Stimulated activated naive B cell treated with anti-CD40 and anti-IgM and Interleukin-4, amounts not matched to agents 10 μg/mL and 1 μg/mL and 100 μg/mL, for 72 hours (primary cell): ENCODE measurements at regions not wholly inside any gene's neighbourhood (a gene's known extent, or its start where the extent isn't known, plus 50 kb on each side); places are given as distances from the start of the nearest gene placed in this dataset.

Experiments
- ATAC-seq, 2 donors: fragments of 150-1000 bp; cut with Tn5 transposase; replicated peaks; 2 replicates each; pipeline ENCODE4 v1.10.0; 2021; ENCODE audit warnings: moderate library complexity in 1 of 2
- DNase-seq: peaks from one replicate; pipeline ENCODE4 v3.0.0; 2021
- H3K27ac Mint-ChIP-seq: one replicate; pipeline ENCODE4 v1.8.0; 2022; ENCODE audit warnings: mild to moderate bottlenecking, mixed read lengths
- H3K27me3 Mint-ChIP-seq, 2 donors: one replicate each; pipeline ENCODE4 v1.8.0; 2022; ENCODE audit warnings: mixed read lengths in 2 of 2
- H3K36me3 Mint-ChIP-seq, 2 donors: one replicate each; pipeline ENCODE4 v1.8.0; 2022; ENCODE audit warnings: mixed read lengths in 2 of 2, mild to moderate bottlenecking in 1 of 2
- H3K4me1 Mint-ChIP-seq, 2 donors: one replicate each; pipeline ENCODE4 v1.8.0; 2022; ENCODE audit warnings: mixed read lengths in 2 of 2, mild to moderate bottlenecking in 1 of 2
- H3K4me3 Mint-ChIP-seq, 2 donors: one replicate each; pipeline ENCODE4 v1.8.0; 2022; ENCODE audit warnings: mild to moderate bottlenecking in 2 of 2, mixed read lengths in 2 of 2, moderate library complexity in 1 of 2
- H3K9me3 Mint-ChIP-seq, 2 donors: one replicate each; pipeline ENCODE4 v1.8.0; 2022; ENCODE audit warnings: mixed read lengths in 2 of 2, mild to moderate bottlenecking in 1 of 2

DNA sequence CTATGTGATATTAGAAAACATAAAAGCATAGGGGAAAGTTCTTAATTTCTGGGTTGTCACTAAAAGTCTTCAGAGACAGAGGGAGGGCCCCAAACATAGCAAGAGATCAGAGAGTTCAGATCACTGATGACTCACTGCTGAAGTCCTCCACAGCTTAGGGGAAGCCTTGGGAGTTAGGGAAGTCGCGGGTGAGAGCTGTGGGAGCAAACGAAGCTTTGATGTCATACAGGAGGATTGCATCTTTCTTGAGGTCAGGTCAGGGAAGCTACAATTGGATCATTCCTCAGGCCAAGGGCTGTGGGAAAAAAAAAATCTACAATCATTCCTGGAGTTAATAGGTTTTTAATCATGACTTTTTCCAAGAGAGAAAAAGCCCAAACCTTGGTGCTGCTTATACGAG is 96.2 kb downstream of the COPS8 start:
- Mint-ChIP-seq H3K4me1 (no peaks in the 10 kb centered on the region), H3K27me3 (peaks cover 22 to 35% of the 10 kb centered on the region in 2 donors), H3K9me3 (no peaks in the 10 kb centered on the region), H3K36me3 (no peaks in the 10 kb centered on the region), H3K4me3 (no peak overlapping the region), H3K27ac (no peak overlapping the region)
- ATAC-seq: no peak
- no peak for DNase-seq

DNA sequence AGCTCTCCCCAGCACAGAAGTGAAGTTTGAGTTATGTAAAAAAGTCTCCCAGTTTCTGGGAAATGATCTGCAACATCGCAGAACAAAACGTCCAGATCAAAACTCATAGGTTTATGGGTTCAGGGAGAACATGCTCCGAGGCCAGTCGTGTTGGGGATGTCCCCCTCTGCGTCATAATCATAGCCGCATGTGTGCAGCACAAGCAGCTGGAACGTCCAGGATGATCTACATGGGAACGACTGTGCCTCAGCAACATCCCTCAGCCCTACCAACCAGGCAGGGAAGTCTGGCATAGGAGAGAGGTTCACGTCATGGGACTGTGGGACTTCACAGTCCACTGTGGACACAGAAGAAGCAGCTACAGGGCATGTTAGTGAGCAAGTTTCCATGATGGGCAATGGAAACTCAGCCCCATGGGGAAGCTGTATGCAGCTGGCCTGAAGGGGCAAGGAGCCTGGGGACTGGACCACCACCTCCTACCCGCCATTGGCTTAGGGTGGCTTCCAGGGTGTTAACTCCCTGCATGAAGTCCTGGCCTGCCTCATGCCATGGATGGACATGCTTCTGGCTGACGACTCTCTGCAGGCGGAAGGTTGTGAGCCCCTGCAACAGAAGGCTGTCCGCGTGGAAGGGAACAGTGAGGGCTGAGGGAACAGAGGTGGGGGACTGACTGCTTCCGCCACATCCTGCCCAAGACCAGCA is 96.9 kb downstream of the COPS8 start:
- no peaks in the 10 kb centered on the region for H3K36me3 Mint-ChIP-seq
- H3K27ac Mint-ChIP-seq: no peak overlapping the region
- ATAC-seq: no peak
- no peak overlapping the region for H3K4me3 Mint-ChIP-seq
- no peaks in the 10 kb centered on the region for H3K4me1 Mint-ChIP-seq
- DNase-seq: no peak
- peaks cover 22 to 32% of the 10 kb centered on the region in 2 donors for H3K27me3 Mint-ChIP-seq
- no peaks in the 10 kb centered on the region for H3K9me3 Mint-ChIP-seq

DNA sequence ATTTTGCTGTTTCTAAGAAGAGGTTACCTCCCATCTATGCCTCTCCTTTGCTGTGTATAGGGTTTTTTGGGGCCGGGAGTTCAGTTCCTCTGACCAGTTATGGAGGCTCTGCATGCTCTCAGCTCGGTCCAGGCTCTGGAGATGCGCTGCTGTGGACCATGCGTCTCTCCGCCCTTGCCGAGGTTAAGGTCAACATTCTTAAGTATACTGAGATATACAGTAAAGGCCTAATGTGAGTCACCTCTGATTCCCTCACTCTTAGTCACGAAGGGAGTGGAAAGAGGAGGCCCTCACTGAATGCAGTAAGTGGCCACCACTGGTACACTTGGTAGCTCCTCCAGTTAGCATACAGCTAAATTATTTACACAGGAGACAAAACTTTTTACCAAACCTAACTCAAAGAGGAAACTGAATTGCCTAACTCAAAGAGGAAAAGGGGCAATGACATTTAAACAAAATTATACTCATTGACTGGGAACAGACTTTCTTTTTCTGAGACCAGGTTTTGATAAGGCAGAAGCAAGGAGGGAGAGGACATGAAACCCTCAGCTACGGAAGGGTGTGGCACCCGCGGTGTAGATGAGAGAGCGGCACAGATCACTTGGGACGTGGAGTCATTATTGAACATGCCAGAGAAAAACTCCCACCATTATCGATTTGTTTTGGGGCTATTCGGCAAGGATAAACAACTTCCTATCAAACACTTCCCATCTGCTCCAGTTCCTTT is 98.7 kb downstream of the COPS8 start:
- H3K4me1 Mint-ChIP-seq: no peaks in the 10 kb centered on the region
- ATAC-seq (no peak), DNase-seq (no peak)
- H3K27ac Mint-ChIP-seq: no peak overlapping the region
- H3K9me3 Mint-ChIP-seq: no peaks in the 10 kb centered on the region
- peaks cover 17 to 32% of the 10 kb centered on the region in 2 donors for H3K27me3 Mint-ChIP-seq
- H3K4me3 Mint-ChIP-seq: no peak overlapping the region
- no peaks in the 10 kb centered on the region for H3K36me3 Mint-ChIP-seq

DNA sequence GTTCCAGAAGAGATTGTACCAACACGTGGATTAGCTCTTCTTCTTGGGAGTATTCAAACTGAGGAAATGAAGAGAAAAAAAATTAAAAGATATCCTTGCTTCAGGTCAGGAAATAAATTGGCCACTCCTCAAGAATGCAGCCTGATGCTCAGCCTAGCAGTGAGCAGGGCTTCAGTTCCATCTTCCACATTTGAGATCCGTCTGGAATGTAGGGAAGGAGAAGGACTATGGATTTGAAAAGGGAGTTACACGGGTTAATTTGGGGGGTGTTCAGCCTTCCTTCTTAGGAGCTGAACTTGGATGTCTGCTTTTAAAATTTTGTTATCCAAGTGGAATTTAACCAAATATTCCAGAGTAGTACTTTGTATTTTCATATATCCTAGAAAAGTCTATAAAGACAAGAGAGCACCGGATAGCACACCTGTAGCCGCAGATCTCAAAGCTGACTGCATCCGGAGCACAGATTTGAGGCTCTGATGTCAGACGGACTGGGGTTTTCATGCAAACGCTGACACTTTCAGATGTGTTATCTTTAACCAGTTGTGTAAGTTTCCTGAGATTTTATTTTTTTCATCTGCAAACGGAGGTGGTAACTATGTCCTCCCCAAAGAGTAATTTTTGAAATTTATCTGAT is 99.3 kb downstream of the COPS8 start:
- DNase-seq: no peak
- no peaks in the 10 kb centered on the region for H3K36me3 Mint-ChIP-seq
- no peak overlapping the region for H3K27ac Mint-ChIP-seq
- H3K27me3 Mint-ChIP-seq: peaks cover 14 to 32% of the 10 kb centered on the region in 2 donors
- no peak for ATAC-seq
- H3K4me1 Mint-ChIP-seq: no peaks in the 10 kb centered on the region
- H3K9me3 Mint-ChIP-seq: no peaks in the 10 kb centered on the region
- H3K4me3 Mint-ChIP-seq: no peak overlapping the region

DNA sequence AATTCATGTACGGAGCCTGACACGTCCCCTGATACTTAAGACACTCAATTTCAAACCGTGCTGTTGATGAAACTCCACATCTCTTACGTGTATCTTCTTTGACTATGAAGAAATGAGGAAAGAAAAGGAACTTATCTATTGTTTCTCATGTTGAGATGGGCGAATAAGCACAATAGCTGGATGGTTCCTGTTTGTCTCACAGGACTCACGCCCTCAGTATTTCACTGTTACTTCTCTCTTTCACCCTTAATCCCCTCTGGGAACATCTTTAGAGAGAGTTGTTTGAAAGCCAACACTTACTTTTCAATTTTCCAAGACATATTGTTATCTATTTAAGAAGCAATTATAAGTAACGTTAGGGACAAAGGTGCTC is 99.8 kb downstream of the COPS8 start:
- Mint-ChIP-seq H3K27ac (no peak overlapping the region), H3K9me3 (no peaks in the 10 kb centered on the region), H3K36me3 (no peaks in the 10 kb centered on the region), H3K4me1 (no peaks in the 10 kb centered on the region), H3K27me3 (peaks cover 18 to 32% of the 10 kb centered on the region in 2 donors), H3K4me3 (no peak overlapping the region)
- ATAC-seq (no peak), DNase-seq (no peak)

DNA sequence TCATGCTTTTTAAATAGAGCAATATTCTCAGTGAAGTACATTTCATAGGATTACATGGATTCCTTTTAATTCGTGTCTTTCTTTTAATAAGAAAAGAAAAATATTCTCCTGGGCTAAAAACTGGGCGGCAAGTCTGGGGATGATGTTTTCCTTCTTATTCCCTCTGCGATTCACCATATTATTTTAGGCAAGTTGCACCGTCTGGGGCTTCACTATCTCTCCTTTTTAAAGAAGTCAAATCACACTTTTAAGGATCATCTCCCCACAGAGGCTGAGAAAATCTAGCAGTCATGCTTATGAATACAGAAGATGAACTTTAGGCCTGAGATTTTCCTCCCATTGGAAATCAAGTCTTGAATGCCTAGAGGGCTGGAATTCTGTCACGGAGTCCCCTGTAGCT is 104.1 kb downstream of the COPS8 start:
- Mint-ChIP-seq H3K9me3 (no peaks in the 10 kb centered on the region), H3K4me1 (no peaks in the 10 kb centered on the region), H3K27ac (no peak overlapping the region), H3K4me3 (no peak overlapping the region), H3K36me3 (no peaks in the 10 kb centered on the region), H3K27me3 (peaks cover 14 to 33% of the 10 kb centered on the region in 2 donors)
- ATAC-seq (no peak), DNase-seq (no peak)

DNA sequence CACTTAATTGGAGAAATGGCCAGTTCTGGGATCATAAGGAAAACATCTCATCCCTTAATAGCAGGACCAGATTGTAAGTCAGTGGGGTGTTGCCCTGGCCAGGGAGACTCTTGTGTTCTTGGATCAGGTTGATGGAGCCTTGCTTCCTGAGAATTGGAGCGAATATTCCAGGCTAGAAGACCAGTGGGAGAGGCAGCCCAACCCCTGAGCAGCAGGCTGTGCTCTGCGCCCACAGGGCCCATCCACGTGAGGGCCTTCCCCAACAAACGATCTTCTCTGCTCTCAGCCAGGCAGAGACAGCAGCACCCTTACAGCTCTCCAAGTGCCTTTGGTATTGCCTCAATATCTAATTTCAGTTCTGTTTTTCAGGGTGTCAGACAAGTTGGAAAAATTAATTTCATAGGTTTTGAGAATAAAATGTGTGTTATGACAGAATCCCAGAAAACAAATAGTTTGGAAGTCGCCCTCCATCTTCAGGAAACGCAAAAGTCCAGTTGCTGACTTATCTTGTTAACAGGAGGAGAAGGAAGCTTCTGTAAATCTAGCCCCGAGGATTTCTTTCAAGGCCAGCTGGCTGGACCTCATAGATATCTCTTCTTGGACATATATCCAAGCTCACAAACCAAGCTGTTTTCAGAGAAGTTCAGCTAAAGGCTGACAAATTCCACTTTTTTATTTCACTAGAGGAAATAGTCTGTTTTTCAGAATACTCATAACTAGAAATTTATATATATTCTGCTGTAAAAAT is 105.5 kb downstream of the COPS8 start:
- DNase-seq (no peak), ATAC-seq (no peak)
- H3K4me3 Mint-ChIP-seq: no peak overlapping the region
- peaks cover 7 to 31% of the 10 kb centered on the region in 2 donors for H3K27me3 Mint-ChIP-seq
- no peaks in the 10 kb centered on the region for H3K36me3 Mint-ChIP-seq
- H3K4me1 Mint-ChIP-seq: no peaks in the 10 kb centered on the region
- H3K9me3 Mint-ChIP-seq: no peaks in the 10 kb centered on the region
- H3K27ac Mint-ChIP-seq: no peak overlapping the region

DNA sequence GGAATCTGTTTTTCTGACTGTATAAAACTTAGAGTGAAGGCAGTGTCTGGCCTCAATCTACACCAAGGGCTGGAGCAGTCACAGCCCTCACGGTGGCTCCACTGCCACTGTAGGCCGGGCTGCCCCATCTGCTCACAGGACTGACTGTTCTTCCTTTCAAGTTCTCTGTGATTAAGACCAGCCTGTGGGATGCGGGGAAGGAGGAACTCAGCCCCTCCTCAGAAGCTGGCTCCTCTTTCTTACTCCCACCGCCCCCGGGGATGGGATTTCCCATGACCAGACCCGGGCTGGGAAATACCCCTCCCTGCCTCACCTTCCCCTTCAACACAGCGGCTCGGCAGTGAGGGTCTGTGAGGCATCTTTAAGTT is 106.0 kb downstream of the COPS8 start:
- DNase-seq: no peak
- ATAC-seq: no peak
- no peaks in the 10 kb centered on the region for H3K9me3 Mint-ChIP-seq
- H3K4me1 Mint-ChIP-seq: no peaks in the 10 kb centered on the region
- no peak overlapping the region for H3K27ac Mint-ChIP-seq
- no peak overlapping the region for H3K4me3 Mint-ChIP-seq
- H3K27me3 Mint-ChIP-seq: peaks cover 2 to 29% of the 10 kb centered on the region in 2 donors
- H3K36me3 Mint-ChIP-seq: no peaks in the 10 kb centered on the region

DNA sequence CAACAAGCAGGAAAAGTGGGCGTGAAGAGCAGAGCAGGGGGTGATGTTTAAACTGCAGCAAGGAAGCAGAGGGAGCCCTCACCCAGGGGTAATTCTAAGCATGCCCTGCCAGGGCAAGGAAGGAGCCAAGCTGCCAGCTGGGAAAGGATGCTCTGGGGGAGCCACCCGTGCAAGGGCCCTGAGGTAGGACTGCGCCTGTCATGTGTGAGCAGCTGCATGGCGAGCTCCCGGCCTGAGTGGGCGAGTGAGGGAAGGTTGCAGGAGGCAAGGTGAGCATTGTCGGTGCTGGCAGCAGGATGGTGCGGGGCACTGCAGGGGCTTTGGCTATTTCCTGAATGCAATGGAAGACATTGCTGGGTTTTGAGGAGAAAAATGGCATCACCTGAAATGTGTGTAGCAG is 107.2 kb downstream of the COPS8 start:
- no peaks in the 10 kb centered on the region for H3K4me1 Mint-ChIP-seq
- H3K27me3 Mint-ChIP-seq: peaks cover 0 to 29% of the 10 kb centered on the region in 2 donors
- no peaks in the 10 kb centered on the region for H3K36me3 Mint-ChIP-seq
- no peaks in the 10 kb centered on the region for H3K9me3 Mint-ChIP-seq
- no peak overlapping the region for H3K4me3 Mint-ChIP-seq
- H3K27ac Mint-ChIP-seq: no peak overlapping the region
- no peak for DNase-seq
- no peak for ATAC-seq

DNA sequence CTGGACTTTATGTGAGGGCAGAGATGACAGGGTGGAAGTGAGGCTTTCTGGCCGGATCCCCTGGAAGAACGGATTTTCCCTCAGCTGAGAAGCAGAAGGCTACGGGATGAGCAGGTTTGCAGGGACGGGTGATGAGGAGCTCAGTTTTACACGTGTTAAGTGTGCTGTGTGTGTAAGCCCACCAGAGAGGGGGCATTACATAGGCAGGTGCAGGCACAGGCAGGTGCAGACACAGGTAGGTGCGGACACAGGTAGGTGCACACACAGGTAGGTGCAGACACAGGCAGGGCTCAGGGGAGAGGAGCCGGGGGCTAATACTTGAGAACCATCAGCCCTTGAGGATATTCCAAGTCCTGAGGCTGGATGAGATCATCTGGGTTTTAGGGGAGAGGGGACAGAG is 107.7 kb downstream of the COPS8 start:
- peaks cover 0 to 29% of the 10 kb centered on the region in 2 donors for H3K27me3 Mint-ChIP-seq
- no peak overlapping the region for H3K4me3 Mint-ChIP-seq
- no peaks in the 10 kb centered on the region for H3K4me1 Mint-ChIP-seq
- no peak for ATAC-seq
- no peak overlapping the region for H3K27ac Mint-ChIP-seq
- H3K36me3 Mint-ChIP-seq: no peaks in the 10 kb centered on the region
- no peak for DNase-seq
- no peaks in the 10 kb centered on the region for H3K9me3 Mint-ChIP-seq

DNA sequence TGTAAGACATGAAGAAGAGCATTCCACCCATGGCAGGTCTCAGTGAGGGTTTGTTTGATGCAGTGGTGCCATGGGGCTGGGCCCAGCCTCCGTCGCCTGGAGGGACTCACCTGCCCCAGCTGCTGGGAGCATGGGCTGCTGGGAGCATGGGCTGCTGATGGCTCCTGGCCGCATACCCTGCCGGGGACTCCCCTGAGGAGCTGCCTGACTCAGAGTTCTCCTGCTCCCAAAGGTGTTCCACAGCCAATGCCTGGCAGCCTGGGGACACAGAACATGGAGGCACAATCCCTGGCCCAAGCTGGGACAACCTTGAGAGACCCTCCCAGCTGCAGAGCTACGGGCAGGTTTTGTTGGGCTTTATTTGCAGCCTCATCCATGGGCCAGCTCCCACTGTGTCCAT is 108.4 kb downstream of the COPS8 start:
- Mint-ChIP-seq H3K27me3 (peaks cover 0 to 29% of the 10 kb centered on the region in 2 donors), H3K9me3 (no peaks in the 10 kb centered on the region), H3K36me3 (no peaks in the 10 kb centered on the region), H3K4me3 (no peak overlapping the region), H3K27ac (no peak overlapping the region), H3K4me1 (no peaks in the 10 kb centered on the region)
- no peak for DNase-seq
- ATAC-seq: no peak

DNA sequence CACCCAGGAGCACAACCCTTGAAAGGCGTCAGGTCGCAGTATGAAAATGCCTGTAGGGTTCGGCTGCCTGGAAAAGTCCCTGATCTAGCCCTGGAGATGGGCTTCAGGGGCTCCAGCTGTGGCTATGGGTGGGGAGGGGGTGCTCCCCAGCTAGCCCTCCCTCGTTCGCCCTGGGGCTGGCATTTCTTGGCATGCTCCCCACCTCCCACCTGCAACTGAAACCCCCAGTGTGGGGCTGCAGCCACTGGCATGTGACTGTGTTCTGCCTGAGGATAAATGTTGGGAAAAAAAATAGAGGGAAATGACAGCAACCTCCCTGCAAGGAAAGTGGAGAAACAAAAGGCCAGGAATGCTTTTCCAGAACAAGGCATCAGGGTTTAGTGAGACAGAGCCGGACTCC is 109.2 kb downstream of the COPS8 start:
- Mint-ChIP-seq H3K9me3 (no peaks in the 10 kb centered on the region), H3K27me3 (peaks cover 0 to 29% of the 10 kb centered on the region in 2 donors), H3K27ac (no peak overlapping the region), H3K4me1 (no peaks in the 10 kb centered on the region), H3K36me3 (no peaks in the 10 kb centered on the region), H3K4me3 (no peak overlapping the region)
- no peak for DNase-seq
- no peak for ATAC-seq

DNA sequence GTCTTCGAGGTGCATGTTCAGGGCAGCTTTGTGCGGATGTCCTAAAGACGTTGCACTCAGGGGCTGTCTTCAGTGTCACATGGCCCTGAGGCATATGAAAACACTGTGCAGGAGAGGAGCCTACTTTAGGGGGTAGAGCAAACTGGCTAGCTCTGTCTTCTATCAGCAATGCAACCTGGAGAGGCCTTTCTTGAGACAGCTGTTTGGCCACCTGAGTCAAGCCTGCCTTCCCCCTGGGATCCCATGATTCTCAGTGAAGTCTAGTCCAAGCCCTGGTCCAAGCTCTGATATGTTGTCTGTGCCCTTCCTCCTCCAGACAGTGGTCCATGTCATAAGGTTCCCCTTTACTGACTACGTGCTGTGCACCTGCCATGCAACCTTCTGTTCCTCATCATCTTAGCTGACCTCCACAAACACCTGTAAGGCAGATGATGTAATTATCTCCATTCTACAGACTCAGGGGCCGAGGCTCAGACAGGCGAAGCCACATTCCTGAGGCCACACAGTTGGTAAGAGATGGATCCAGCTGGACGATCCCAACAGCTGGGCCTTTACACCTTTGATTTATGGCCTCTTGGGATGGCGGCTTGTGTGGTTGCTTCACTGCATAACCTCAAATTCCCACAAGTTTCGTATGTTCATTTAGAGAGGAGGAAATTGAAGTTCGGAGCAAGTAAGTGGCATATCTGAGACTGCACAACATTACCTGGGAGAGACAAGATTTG is 109.9 kb downstream of the COPS8 start:
- no peak for ATAC-seq
- DNase-seq: no peak
- Mint-ChIP-seq H3K9me3 (no peaks in the 10 kb centered on the region), H3K27me3 (peaks cover 0 to 25% of the 10 kb centered on the region in 2 donors), H3K4me3 (no peak overlapping the region), H3K36me3 (no peaks in the 10 kb centered on the region), H3K4me1 (no peaks in the 10 kb centered on the region), H3K27ac (no peak overlapping the region)

DNA sequence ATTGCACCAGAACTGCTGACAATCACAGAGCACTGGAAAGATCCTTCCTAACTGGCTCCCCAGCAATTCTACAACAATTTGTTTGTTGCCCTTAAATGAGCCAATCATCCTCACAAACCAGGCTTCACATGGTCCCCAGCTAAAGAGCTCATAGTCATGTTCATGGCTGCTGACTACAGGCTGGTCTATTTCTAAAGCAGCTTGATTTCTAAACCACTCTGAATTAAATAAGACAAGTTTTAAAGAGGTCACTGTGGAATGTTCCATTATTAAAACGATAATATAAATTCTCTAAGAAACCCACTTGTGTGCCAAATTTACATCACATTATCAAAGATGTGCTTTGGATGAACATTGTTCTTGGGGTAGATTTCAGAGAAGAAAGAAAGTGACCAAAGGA is 110.7 kb downstream of the COPS8 start:
- no peak overlapping the region for H3K4me3 Mint-ChIP-seq
- H3K36me3 Mint-ChIP-seq: no peaks in the 10 kb centered on the region
- no peak for ATAC-seq
- H3K9me3 Mint-ChIP-seq: no peaks in the 10 kb centered on the region
- no peak overlapping the region for H3K27ac Mint-ChIP-seq
- H3K4me1 Mint-ChIP-seq: no peaks in the 10 kb centered on the region
- peaks cover 0 to 19% of the 10 kb centered on the region in 2 donors for H3K27me3 Mint-ChIP-seq
- DNase-seq: no peak
